Stomach (tissue), 4 donors: ENCODE measurements at regions not wholly inside any gene's neighbourhood (a gene's known extent, or its start where the extent isn't known, plus 50 kb on each side); places are given as distances from the start of the nearest gene placed in this dataset.

ENCODE experiments used
- CTCF ChIP-seq, 7 experiments: fragments of 450-650 bp in 4 of 7; fragments of 200-600 bp in 3 of 7; sonication (generic) in 3 of 7; IDR thresholded peaks; one replicate each; pipeline ENCODE4 v1.5.1; 2016 to 2019; ENCODE audit warnings: antibody characterized with exemption in 7 of 7, control low read depth in 2 of 7, mild to moderate bottlenecking in 1 of 7
- EP300 ChIP-seq: sonication (generic); formaldehyde crosslinking; IDR thresholded peaks from one replicate; pipeline ENCODE4 v1.6.1; 2017; ENCODE audit warnings: antibody characterized with exemption

GRCh38 chr9:126215486-126215885 is 111.1 kb upstream of the MVB12B start:
- TF ChIP-seq EP300 (no peak), CTCF (IDR thresholded peaks at IDR 0.05) (no peak)
